Neural progenitor cell (in vitro differentiated cells): ENCODE measurements at regions not wholly inside any gene's neighbourhood (a gene's known extent, or its start where the extent isn't known, plus 50 kb on each side); places are given as distances from the start of the nearest gene placed in this dataset.
A peak's percentile ranks its signal among the peaks of the same experiment; 100 is the strongest.

Experiments
- DNase-seq: peaks from one replicate; pipeline ENCODE4 v3.0.0-alpha.2; 2016; ENCODE audit warnings: low spot score
- H2AFZ ChIP-seq: fragments of 200-600 bp; sonication (generic); replicated peaks from 2 replicates; pipeline ENCODE4 v1.6.1; 2016; ENCODE audit warnings: antibody characterized with exemption
- H3F3A ChIP-seq: fragments of 200-600 bp; sonication (generic); 2 replicates; pipeline ENCODE4 v1.6.1; 2016; ENCODE audit warnings: antibody characterized with exemption, low read depth
- H3K27ac ChIP-seq: fragments of 200-600 bp; sonication (generic); 2 replicates; pipeline ENCODE4 v1.5.1; 2016; ENCODE audit warnings: mild to moderate bottlenecking
- H3K27me3 ChIP-seq: fragments of 200-600 bp; sonication (generic); 2 replicates; pipeline ENCODE4 v1.6.1; 2016; ENCODE audit warnings: mild to moderate bottlenecking, moderate library complexity
- H3K36me3 ChIP-seq: fragments of 200-600 bp; sonication (generic); 2 replicates; pipeline ENCODE4 v1.5.1; 2016
- H3K4me1 ChIP-seq: fragments of 200-600 bp; sonication (generic); 2 replicates; pipeline ENCODE4 v1.6.1; 2016; ENCODE audit warnings: mixed run types
- H3K4me2 ChIP-seq: fragments of 200-600 bp; sonication (generic); 2 replicates; pipeline ENCODE4 v1.6.1; 2016
- H3K4me3 ChIP-seq: fragments of 200-600 bp; sonication (generic); 2 replicates; pipeline ENCODE4 v1.5.1; 2016
- H3K79me2 ChIP-seq: fragments of 200-600 bp; sonication (generic); 2 replicates; pipeline ENCODE4 v1.6.1; 2016; ENCODE audit warnings: low read depth
- H3K9ac ChIP-seq: fragments of 200-600 bp; sonication (generic); 2 replicates; pipeline ENCODE4 v1.6.1; 2016
- H3K9me3 ChIP-seq: fragments of 200-600 bp; sonication (generic); 2 replicates; pipeline ENCODE4 v1.5.1; 2016; ENCODE audit warnings: low read depth
- H4K20me1 ChIP-seq: fragments of 200-600 bp; sonication (generic); 2 replicates; pipeline ENCODE4 v1.6.1; 2016; ENCODE audit warnings: low read depth
- H3K27ac Mint-ChIP-seq: 3 replicates; pipeline ENCODE4 v1.8.0; 2021; ENCODE audit warnings: mixed read lengths
- H3K27me3 Mint-ChIP-seq: 2 replicates; pipeline ENCODE4 v1.8.0; 2022; ENCODE audit warnings: low read depth, mild to moderate bottlenecking, inconsistent platforms, moderate library complexity, mixed read lengths; ENCODE audit not compliant: insufficient read depth
- H3K36me3 Mint-ChIP-seq: 3 replicates; pipeline ENCODE4 v1.8.0; 2021; ENCODE audit warnings: mixed read lengths
- H3K4me1 Mint-ChIP-seq: 3 replicates; pipeline ENCODE4 v1.8.0; 2021; ENCODE audit warnings: mixed read lengths
- H3K4me3 Mint-ChIP-seq: 3 replicates; pipeline ENCODE4 v1.8.0; 2021; ENCODE audit warnings: mild to moderate bottlenecking, moderate library complexity, mixed read lengths
- H3K9me3 Mint-ChIP-seq: 3 replicates; pipeline ENCODE4 v1.8.0; 2020; ENCODE audit warnings: mixed read lengths
- CTCF ChIP-seq: fragments of 200-600 bp; sonication (generic); IDR thresholded peaks from 2 replicates; pipeline ENCODE4 v1.5.1; 2017; ENCODE audit warnings: antibody characterized with exemption, mild to moderate bottlenecking
- EZH2 ChIP-seq: fragments of 200-600 bp; sonication (generic); IDR thresholded peaks from 2 replicates; pipeline ENCODE4 v1.6.1; 2017; ENCODE audit warnings: antibody characterized with exemption, mild to moderate bottlenecking, moderate library complexity
- EZH2phosphoT487 ChIP-seq: fragments of 200-600 bp; sonication (generic); IDR thresholded peaks from 2 replicates; pipeline ENCODE4 v1.6.1; 2017; ENCODE audit warnings: antibody characterized with exemption

GRCh38 chr2:107308835-107309234 is 422.9 kb upstream of the ST6GAL2 start:
- TF ChIP-seq EZH2phosphoT487 (no peak), EZH2 (no peak), CTCF (no peak)
- H3K4me2 ChIP-seq = no peak overlapping the region
- Mint-ChIP-seq H3K9me3 (peaks cover 11% of the 10 kb centered on the region), H3K36me3 (peaks cover 4% of the 10 kb centered on the region), H3K27me3 (peaks cover 4% of the 10 kb centered on the region), H3K4me3 (no peak overlapping the region), H3K27ac (peak overlapping the region; percentile 39), H3K4me1 (peaks cover 15% of the 10 kb centered on the region)
- no peak overlapping the region for H3K27ac ChIP-seq
- H3K4me1 ChIP-seq = no peaks in the 10 kb centered on the region
- no peaks in the 10 kb centered on the region for H3K27me3 ChIP-seq
- H3K36me3 ChIP-seq = no peaks in the 10 kb centered on the region
- no peaks in the 10 kb centered on the region for H3K79me2 ChIP-seq
- H2AFZ ChIP-seq = no peak overlapping the region
- H4K20me1 ChIP-seq = no peaks in the 10 kb centered on the region
- H3K9me3 ChIP-seq = no peaks in the 10 kb centered on the region
- H3K9ac ChIP-seq = no peak overlapping the region
- DNase-seq = no peak
- H3K4me3 ChIP-seq = no peak overlapping the region
- H3F3A ChIP-seq = no peaks in the 10 kb centered on the region

- no peaks in the 10 kb centered on the region for H4K20me1 ChIP-seq
- no peaks in the 10 kb centered on the region for H3K4me1 ChIP-seq
- no peak overlapping the region for H3K27ac Mint-ChIP-seq
- no peak overlapping the region for H3K9ac ChIP-seq
- no peak overlapping the region for H3K27ac ChIP-seq
- TF ChIP-seq CTCF (no peak), EZH2 (no peak), EZH2phosphoT487 (no peak)
- H3K27me3 ChIP-seq = no peaks in the 10 kb centered on the region
- no peak for DNase-seq
- no peak overlapping the region for H2AFZ ChIP-seq
- H3K4me1 Mint-ChIP-seq = peaks cover 13% of the 10 kb centered on the region
- H3K4me3 Mint-ChIP-seq = no peak overlapping the region
- H3K4me2 ChIP-seq = no peak overlapping the region
- H3K9me3 ChIP-seq = no peaks in the 10 kb centered on the region
- H3K4me3 ChIP-seq = no peak overlapping the region
- H3K27me3 Mint-ChIP-seq = peaks cover 4% of the 10 kb centered on the region
- H3K79me2 ChIP-seq = no peaks in the 10 kb centered on the region
- no peaks in the 10 kb centered on the region for H3K36me3 ChIP-seq
- H3K36me3 Mint-ChIP-seq = peaks cover 4% of the 10 kb centered on the region
- H3K9me3 Mint-ChIP-seq = peaks cover 11% of the 10 kb centered on the region
- no peaks in the 10 kb centered on the region for H3F3A ChIP-seq
Observed at GRCh38 chr2:107312240-107312639, 426.3 kb upstream of the ST6GAL2 start.

DNA sequence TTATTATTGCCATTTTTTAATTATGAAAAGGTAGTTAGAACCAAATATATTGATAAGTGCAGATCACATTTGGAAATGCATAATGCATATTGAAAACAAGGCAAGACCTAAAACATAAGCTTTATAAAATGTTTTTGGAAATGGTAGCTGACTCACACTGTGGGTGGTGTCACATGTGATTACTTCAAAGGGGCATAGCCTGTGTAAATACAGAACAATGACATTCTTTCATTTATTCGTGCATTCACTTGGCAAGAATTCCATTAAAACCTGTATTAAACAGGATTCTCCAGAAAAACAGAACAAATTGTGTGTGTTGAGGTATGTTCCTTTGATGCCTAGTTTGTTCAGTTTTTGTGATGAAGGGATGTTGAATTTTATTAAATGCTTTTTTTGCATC is 427.3 kb upstream of the ST6GAL2 start:
- H3K27me3 ChIP-seq = no peaks in the 10 kb centered on the region
- DNase-seq = no peak
- H3K36me3 Mint-ChIP-seq = peaks cover 4% of the 10 kb centered on the region
- H3K9ac ChIP-seq = no peak overlapping the region
- no peak overlapping the region for H3K4me3 Mint-ChIP-seq
- no peaks in the 10 kb centered on the region for H3K36me3 ChIP-seq
- H3K4me3 ChIP-seq = no peak overlapping the region
- H3K9me3 Mint-ChIP-seq = peaks cover 11% of the 10 kb centered on the region
- no peak overlapping the region for H3K27ac ChIP-seq
- H3K79me2 ChIP-seq = no peaks in the 10 kb centered on the region
- H3K4me1 Mint-ChIP-seq = peaks cover 13% of the 10 kb centered on the region
- no peak overlapping the region for H2AFZ ChIP-seq
- TF ChIP-seq EZH2 (no peak), EZH2phosphoT487 (no peak), CTCF (no peak)
- H3K27ac Mint-ChIP-seq = no peak overlapping the region
- H4K20me1 ChIP-seq = no peaks in the 10 kb centered on the region
- H3K27me3 Mint-ChIP-seq = peaks cover 4% of the 10 kb centered on the region
- no peaks in the 10 kb centered on the region for H3K9me3 ChIP-seq
- no peak overlapping the region for H3K4me2 ChIP-seq
- H3F3A ChIP-seq = no peaks in the 10 kb centered on the region
- no peaks in the 10 kb centered on the region for H3K4me1 ChIP-seq

DNA sequence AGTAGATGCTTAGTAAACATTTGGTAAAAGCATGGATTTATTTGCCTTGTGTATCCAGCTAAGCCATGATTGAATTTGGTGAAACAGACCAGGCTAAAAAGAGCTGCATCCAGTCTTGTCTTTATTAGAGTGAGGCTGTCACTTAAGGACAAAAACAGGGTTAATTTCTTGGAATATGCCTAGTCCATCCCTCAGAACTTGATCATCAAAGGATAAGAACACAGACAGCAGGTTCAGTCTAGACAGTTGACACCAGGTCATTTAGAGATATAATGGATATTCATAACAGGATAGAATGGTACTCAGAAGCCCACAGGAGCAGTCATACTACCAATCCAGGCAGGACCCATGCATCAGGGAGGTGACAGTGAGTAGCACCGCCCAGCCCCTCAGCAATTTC is 434.9 kb upstream of the ST6GAL2 start:
- no peak for DNase-seq
- Mint-ChIP-seq H3K9me3 (no peaks in the 10 kb centered on the region), H3K27ac (no peak overlapping the region), H3K4me3 (no peak overlapping the region), H3K4me1 (no peaks in the 10 kb centered on the region), H3K36me3 (no peaks in the 10 kb centered on the region), H3K27me3 (peaks cover 4% of the 10 kb centered on the region)
- H3K9me3 ChIP-seq = no peaks in the 10 kb centered on the region
- H3K36me3 ChIP-seq = no peaks in the 10 kb centered on the region
- no peak overlapping the region for H2AFZ ChIP-seq
- no peaks in the 10 kb centered on the region for H3K79me2 ChIP-seq
- no peak overlapping the region for H3K4me2 ChIP-seq
- H3K27me3 ChIP-seq = no peaks in the 10 kb centered on the region
- H3K4me3 ChIP-seq = no peak overlapping the region
- H3F3A ChIP-seq = no peaks in the 10 kb centered on the region
- no peak overlapping the region for H3K27ac ChIP-seq
- H3K4me1 ChIP-seq = no peaks in the 10 kb centered on the region
- H4K20me1 ChIP-seq = no peaks in the 10 kb centered on the region
- H3K9ac ChIP-seq = no peak overlapping the region
- no peak for TF ChIP-seq EZH2
- TF ChIP-seq CTCF = no peak
- TF ChIP-seq EZH2phosphoT487 = no peak
